MM.1S (cell line): ENCODE measurements at regions not wholly inside any gene's neighbourhood (a gene's known extent, or its start where the extent isn't known, plus 50 kb on each side); places are given as distances from the start of the nearest gene placed in this dataset.
"Not testable (repeated sequence)": the region's sequence is repeated elsewhere in the genome, so short reads cannot be mapped to it uniquely, and the experiment has no call there.

ENCODE experiments used
- DNase-seq: peaks from one replicate; pipeline ENCODE4 v3.0.0-alpha.2; 2015
- H2AFZ ChIP-seq: fragments of 300-600 bp; sonication (generic); 2 replicates; pipeline ENCODE4 v1.6.0; 2016; ENCODE audit warnings: antibody characterized with exemption, low read length
- H3F3A ChIP-seq: fragments of 300-600 bp; sonication (generic); 2 replicates; pipeline ENCODE4 v1.6.1; 2016; ENCODE audit warnings: mild to moderate bottlenecking, antibody characterized with exemption, low read length, moderate library complexity, mixed read lengths; ENCODE audit not compliant: insufficient read depth
- H3K27ac ChIP-seq: fragments of 300-600 bp; sonication (generic); 2 replicates; pipeline ENCODE4 v1.5.1; 2016; ENCODE audit warnings: mild to moderate bottlenecking, low read length
- H3K27me3 ChIP-seq: fragments of 300-600 bp; sonication (generic); replicated peaks from 2 replicates; pipeline ENCODE4 v1.6.0; 2016; ENCODE audit warnings: low read length; ENCODE audit not compliant: insufficient read depth
- H3K36me3 ChIP-seq: fragments of 300-600 bp; sonication (generic); replicated peaks from 2 replicates; pipeline ENCODE4 v1.6.1; 2016; ENCODE audit warnings: mild to moderate bottlenecking, low read length, mixed read lengths; ENCODE audit not compliant: insufficient read depth
- H3K4me1 ChIP-seq: fragments of 300-600 bp; sonication (generic); 2 replicates; pipeline ENCODE4 v1.6.1; 2016; ENCODE audit warnings: low read length, mixed read lengths
- H3K4me2 ChIP-seq: fragments of 300-600 bp; sonication (generic); 2 replicates; pipeline ENCODE4 v1.6.0; 2016; ENCODE audit warnings: low read depth, low read length
- H3K4me3 ChIP-seq: fragments of 300-600 bp; sonication (generic); 2 replicates; pipeline ENCODE4 v1.5.1; 2016; ENCODE audit warnings: low read length, mixed read lengths
- H3K79me2 ChIP-seq: fragments of 300-600 bp; sonication (generic); 2 replicates; pipeline ENCODE4 v1.6.1; 2016; ENCODE audit warnings: mixed run types, low read length, mixed read lengths
- H3K9ac ChIP-seq: fragments of 300-600 bp; sonication (generic); 2 replicates; pipeline ENCODE4 v1.6.1; 2016; ENCODE audit warnings: low read length, mixed read lengths
- H3K9me2 ChIP-seq: fragments of 300-600 bp; sonication (generic); replicated peaks from 2 replicates; pipeline ENCODE4 v1.6.1; 2016; ENCODE audit warnings: mild to moderate bottlenecking, low read length, mixed read lengths; ENCODE audit not compliant: insufficient read depth
- H3K9me3 ChIP-seq: fragments of 300-600 bp; sonication (generic); replicated peaks from 2 replicates; pipeline ENCODE4 v1.6.1; 2016; ENCODE audit warnings: mild to moderate bottlenecking, low read length, mixed read lengths; ENCODE audit not compliant: insufficient read depth
- H4K20me1 ChIP-seq: fragments of 300-600 bp; sonication (generic); 2 replicates; pipeline ENCODE4 v1.6.1; 2016; ENCODE audit warnings: mild to moderate bottlenecking, low read length, moderate library complexity, mixed read lengths; ENCODE audit not compliant: insufficient read depth
- EZH2 ChIP-seq: fragments of 300-600 bp; sonication (generic); optimal IDR thresholded peaks from 2 replicates; pipeline ENCODE3; 2017; ENCODE audit warnings: low read depth, mild to moderate bottlenecking, antibody characterized with exemption, low read length, mixed read lengths
- EZH2phosphoT487 ChIP-seq: fragments of 300-600 bp; sonication (generic); IDR thresholded peaks from 2 replicates; pipeline ENCODE4 v1.6.1; 2018; ENCODE audit warnings: antibody characterized with exemption, low read length
- TF ChIP-seq, protein P1 (sequence below): fragments of 300-600 bp; sonication (generic); IDR thresholded peaks from 2 replicates; pipeline ENCODE4 v1.5.1; 2016; ENCODE audit warnings: antibody characterized with exemption, low read length, mixed read lengths

DNA sequence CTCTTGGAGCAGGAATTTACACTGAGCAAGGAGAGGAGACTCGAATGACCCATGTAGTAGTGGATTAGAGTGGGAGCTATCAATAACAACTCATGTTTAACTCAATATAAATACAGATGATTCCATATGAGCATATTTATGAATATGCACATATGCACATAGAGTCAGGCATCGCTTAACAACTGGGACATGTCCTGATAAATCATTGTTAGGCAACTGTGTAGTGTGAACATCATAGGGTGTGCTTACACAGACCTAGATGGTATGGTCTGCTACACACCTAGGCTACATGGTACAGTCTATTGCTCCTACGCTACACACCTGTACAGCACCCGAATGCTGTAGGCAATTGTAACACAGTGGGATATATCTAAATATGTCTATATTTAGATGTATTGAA, 75.9 kb upstream of the RALGAPA2 start:
- Histone ChIP-seq H3K9me2 (no peaks in the 10 kb centered on the region), H3K27ac (no peak overlapping the region), H3F3A (no peaks in the 10 kb centered on the region), H3K4me3 (no peak overlapping the region), H3K79me2 (no peaks in the 10 kb centered on the region), H3K4me1 (no peaks in the 10 kb centered on the region), H2AFZ (no peak overlapping the region), H3K36me3 (no peaks in the 10 kb centered on the region), H3K4me2 (no peak overlapping the region), H3K9me3 (no peaks in the 10 kb centered on the region), H3K9ac (no peak overlapping the region), H3K27me3 (no peaks in the 10 kb centered on the region), H4K20me1 (no peaks in the 10 kb centered on the region)
- no peak for DNase-seq
- TF ChIP-seq EZH2phosphoT487 = no peak
- TF ChIP-seq, protein P1, sequence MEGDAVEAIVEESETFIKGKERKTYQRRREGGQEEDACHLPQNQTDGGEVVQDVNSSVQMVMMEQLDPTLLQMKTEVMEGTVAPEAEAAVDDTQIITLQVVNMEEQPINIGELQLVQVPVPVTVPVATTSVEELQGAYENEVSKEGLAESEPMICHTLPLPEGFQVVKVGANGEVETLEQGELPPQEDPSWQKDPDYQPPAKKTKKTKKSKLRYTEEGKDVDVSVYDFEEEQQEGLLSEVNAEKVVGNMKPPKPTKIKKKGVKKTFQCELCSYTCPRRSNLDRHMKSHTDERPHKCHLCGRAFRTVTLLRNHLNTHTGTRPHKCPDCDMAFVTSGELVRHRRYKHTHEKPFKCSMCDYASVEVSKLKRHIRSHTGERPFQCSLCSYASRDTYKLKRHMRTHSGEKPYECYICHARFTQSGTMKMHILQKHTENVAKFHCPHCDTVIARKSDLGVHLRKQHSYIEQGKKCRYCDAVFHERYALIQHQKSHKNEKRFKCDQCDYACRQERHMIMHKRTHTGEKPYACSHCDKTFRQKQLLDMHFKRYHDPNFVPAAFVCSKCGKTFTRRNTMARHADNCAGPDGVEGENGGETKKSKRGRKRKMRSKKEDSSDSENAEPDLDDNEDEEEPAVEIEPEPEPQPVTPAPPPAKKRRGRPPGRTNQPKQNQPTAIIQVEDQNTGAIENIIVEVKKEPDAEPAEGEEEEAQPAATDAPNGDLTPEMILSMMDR = no peak
- no peak for TF ChIP-seq EZH2

- H3K4me1 ChIP-seq = no peaks in the 10 kb centered on the region
- no peak for DNase-seq
- no peak overlapping the region for H2AFZ ChIP-seq
- no peak for TF ChIP-seq EZH2phosphoT487
- TF ChIP-seq EZH2 = no peak
- TF ChIP-seq, protein P1 = no peak
- no peak overlapping the region for H3K4me2 ChIP-seq
- no peaks in the 10 kb centered on the region for H3F3A ChIP-seq
- H3K27ac ChIP-seq = no peak overlapping the region
- no peak overlapping the region for H3K4me3 ChIP-seq
- H3K9me2 ChIP-seq = no peaks in the 10 kb centered on the region
- no peaks in the 10 kb centered on the region for H4K20me1 ChIP-seq
- H3K9me3 ChIP-seq = no peaks in the 10 kb centered on the region
- H3K9ac ChIP-seq = no peak overlapping the region
- H3K79me2 ChIP-seq = no peaks in the 10 kb centered on the region
- no peaks in the 10 kb centered on the region for H3K36me3 ChIP-seq
- no peaks in the 10 kb centered on the region for H3K27me3 ChIP-seq
Observed at GRCh38 chr20:20786428-20786827, 74.0 kb upstream of the RALGAPA2 start.

DNA sequence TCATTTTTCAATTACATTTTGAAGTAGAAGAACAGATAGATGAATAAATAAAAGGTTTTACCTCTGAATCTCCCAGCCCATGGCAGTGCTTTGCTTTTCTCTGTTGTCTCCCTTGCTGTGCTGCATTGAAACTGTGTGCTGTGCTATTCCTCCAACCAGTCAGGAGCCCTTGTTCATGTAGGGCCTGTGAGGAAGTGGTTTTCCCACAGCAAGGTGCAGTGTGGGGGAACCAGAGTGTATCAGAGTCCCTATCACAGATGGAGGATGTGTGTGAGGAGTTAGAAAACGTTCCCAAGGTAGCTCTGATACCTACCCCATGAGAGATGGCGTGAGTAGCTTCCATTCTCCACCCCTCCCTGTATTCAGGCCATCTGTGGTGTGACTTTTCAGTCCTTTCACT, 72.8 kb upstream of the RALGAPA2 start:
- Histone ChIP-seq H3K36me3 (no peaks in the 10 kb centered on the region), H3K9ac (no peak overlapping the region), H4K20me1 (no peaks in the 10 kb centered on the region), H3K4me3 (no peak overlapping the region), H3K27ac (no peak overlapping the region), H3F3A (no peaks in the 10 kb centered on the region), H3K9me2 (no peaks in the 10 kb centered on the region), H2AFZ (no peak overlapping the region), H3K79me2 (no peaks in the 10 kb centered on the region), H3K4me1 (no peaks in the 10 kb centered on the region), H3K4me2 (no peak overlapping the region), H3K27me3 (no peaks in the 10 kb centered on the region), H3K9me3 (no peaks in the 10 kb centered on the region)
- no peak for DNase-seq
- TF ChIP-seq, protein P1 = no peak
- no peak for TF ChIP-seq EZH2
- TF ChIP-seq EZH2phosphoT487 = no peak

DNA sequence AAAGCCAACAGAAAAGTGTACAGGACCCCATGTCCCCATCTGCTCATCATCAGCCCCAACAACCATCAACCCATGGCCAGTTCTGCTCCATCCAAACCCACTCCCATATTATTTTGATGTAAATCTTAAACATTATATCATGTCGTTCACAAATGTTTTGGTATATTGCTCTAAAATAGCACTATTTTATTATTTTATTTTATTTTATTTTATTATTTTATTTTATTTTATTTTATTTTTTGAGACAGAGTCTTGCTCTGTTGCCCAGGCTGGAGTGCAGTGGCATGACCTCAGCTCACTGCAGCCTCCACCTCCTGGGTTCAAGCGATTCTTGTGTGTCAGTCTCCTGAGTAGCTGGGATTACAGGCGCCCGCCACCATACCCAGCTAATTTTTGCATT, 72.0 kb upstream of the RALGAPA2 start:
- not testable (repeated sequence) for H3K9ac ChIP-seq, DNase-seq, H3K9me2 ChIP-seq, H3K27ac ChIP-seq, H3K27me3 ChIP-seq, H4K20me1 ChIP-seq, H2AFZ ChIP-seq, H3K9me3 ChIP-seq, H3K4me2 ChIP-seq, H3K79me2 ChIP-seq, H3K4me1 ChIP-seq, H3K4me3 ChIP-seq, H3F3A ChIP-seq, H3K36me3 ChIP-seq
